Choroid plexus epithelial cell (primary cell): ENCODE measurements at regions not wholly inside any gene's neighbourhood (a gene's known extent, or its start where the extent isn't known, plus 50 kb on each side); places are given as distances from the start of the nearest gene placed in this dataset.

Source experiments
- DNase-seq: peaks from one replicate; pipeline ENCODE4 v3.0.0-alpha.2; 2010; ENCODE audit warnings: low read depth
- H3K4me3 ChIP-seq: 2 replicates; pipeline ENCODE4 v1.5.1; 2011; ENCODE audit warnings: low read depth, mild to moderate bottlenecking, control low read depth, low read length, moderate library complexity
- TF ChIP-seq, protein P1 (sequence below): conservative IDR thresholded peaks from 2 replicates; pipeline ENCODE4 v1.5.1; 2011; ENCODE audit warnings: low read depth, mild to moderate bottlenecking, control low read depth, inconsistent platforms, low read length, moderate library complexity

DNA sequence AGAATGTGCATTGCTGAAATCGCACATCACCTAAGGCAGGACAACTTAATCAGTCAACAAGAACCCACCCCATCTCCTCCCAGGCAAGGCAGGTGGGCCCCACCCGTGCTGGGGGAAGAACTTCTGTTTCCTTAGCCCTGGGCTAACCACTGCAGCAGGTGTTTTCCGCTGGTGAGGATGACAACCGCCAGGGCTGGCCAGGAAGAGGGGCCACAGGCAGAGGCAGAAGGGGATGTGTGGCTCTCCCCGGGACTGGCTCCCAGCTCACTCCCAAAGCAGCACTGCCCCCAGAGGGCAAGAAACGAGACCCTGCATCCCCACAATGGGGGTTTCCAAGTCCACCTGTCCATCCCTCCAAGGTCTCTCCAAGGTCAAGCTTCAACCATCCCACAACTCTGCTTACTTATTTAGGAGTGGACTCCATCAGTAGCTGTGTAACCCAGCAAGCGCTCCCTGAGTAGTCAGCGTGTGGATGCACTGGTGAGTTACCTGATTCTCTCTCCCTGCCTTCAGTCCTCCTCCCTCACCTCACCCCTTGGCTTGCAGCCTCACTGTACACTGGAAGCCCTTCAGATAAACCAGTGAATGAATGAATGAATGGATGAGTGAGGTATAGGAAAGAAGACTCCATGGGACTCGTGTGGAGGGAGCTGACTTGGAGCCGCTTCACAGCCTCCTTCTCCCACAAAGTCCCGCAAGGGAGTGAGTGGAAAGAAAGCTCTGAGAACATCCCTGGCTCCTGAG is 168.2 kb upstream of the CST7 start:
- DNase-seq = no peak
- TF ChIP-seq, protein P1, sequence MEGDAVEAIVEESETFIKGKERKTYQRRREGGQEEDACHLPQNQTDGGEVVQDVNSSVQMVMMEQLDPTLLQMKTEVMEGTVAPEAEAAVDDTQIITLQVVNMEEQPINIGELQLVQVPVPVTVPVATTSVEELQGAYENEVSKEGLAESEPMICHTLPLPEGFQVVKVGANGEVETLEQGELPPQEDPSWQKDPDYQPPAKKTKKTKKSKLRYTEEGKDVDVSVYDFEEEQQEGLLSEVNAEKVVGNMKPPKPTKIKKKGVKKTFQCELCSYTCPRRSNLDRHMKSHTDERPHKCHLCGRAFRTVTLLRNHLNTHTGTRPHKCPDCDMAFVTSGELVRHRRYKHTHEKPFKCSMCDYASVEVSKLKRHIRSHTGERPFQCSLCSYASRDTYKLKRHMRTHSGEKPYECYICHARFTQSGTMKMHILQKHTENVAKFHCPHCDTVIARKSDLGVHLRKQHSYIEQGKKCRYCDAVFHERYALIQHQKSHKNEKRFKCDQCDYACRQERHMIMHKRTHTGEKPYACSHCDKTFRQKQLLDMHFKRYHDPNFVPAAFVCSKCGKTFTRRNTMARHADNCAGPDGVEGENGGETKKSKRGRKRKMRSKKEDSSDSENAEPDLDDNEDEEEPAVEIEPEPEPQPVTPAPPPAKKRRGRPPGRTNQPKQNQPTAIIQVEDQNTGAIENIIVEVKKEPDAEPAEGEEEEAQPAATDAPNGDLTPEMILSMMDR = no peak
- no peak overlapping the region for H3K4me3 ChIP-seq

DNA sequence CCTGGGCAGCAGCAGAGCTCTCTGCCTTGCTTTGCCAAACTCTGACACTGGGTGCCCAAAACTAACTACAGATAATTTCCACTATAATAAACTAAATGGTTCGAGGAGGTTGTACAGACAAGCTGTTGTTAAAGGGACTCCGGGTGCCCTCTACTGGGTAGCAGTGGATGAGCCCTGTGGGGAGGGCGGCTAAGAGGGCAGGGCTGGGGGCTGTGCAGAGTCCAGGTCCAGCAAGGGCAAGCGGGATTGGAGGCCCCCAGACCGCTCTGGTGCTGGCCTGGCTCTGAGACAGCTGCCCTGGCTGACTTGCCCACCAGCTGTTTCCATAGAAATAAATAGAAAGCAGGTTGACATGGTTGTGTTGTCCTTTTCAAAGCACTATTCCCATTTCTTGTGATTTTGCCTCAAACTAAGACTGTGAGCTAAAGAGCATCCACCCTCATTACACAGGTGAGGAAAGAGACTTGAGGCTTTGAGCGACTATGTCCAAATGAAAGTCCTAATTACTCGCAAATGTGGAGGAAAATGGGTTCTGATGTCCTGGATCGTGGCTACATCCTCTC is 167.6 kb upstream of the CST7 start:
- TF ChIP-seq, protein P1 = peak; percentile 90
- no peak overlapping the region for H3K4me3 ChIP-seq
- DNase-seq = peak; percentile 72

GRCh38 chr20:24782301-24782700 is 166.8 kb upstream of the CST7 start:
- no peak overlapping the region for H3K4me3 ChIP-seq
- TF ChIP-seq, protein P1 = no peak
- DNase-seq = no peak

GRCh38 chr20:24782801-24783630 is 166.1 kb upstream of the CST7 start:
- TF ChIP-seq, protein P1 = peak; percentile 32
- peak; percentile 28 for DNase-seq
- H3K4me3 ChIP-seq = no peak overlapping the region

DNA sequence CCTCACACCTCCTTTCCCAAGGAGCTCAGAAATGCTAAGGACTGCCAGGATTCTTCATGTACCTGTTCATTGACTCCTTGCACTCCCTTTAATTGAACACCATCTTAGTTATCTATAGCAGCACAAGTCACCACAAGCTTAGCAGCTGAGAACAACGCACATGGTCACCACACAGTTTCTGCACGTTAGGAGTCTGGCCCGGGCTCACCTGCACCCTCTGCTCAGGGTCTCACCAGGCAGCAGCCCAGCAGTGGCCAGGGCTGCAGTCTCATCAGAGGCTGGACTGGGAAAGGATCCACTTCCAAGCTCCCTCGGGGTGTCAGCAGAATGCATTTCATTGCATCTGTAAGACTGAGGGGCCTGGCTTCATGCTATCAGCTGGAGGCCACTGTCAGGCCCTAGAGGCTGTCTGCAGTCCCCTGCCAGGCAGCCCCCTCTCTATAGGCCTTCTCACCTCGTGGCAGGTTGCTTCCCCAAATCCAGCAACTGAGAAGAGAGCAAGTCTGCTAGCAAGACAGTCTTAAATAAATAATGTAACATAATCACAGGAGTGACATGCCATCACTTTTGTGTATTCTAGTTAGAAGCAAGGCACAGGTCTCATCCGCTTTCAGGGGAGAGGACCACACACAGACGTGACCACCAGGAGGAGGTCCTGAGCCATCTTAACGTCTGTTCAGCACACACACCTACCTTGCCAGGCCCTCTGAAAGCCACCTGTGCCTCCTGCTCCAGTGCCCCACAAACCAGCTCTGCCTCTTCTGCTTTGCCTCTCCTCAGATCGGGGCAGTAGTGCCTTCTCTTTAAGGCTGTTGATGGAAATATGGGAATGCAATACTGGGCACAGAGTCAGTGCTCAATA is 165.2 kb upstream of the CST7 start:
- DNase-seq = no peak
- H3K4me3 ChIP-seq = no peak overlapping the region
- TF ChIP-seq, protein P1 = peak; percentile 36

DNA sequence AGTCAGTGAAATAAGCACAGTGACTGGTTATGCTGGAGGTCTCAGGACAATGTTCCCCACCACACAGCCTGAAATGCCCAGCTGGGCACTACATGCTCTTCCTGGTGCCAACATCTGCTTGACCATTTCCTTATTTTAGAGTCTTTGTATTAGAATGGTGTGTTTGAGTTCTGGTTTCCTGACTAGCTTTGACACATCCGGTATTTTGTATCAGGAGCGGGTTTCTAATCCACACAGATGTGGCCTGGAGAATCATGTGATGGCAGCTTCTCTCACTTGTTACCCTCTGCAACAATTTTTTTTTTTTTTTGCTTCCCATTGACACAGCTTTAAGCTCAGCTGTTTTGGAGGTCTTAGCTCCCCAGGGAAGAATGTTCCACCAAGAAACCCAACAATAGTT is 164.5 kb upstream of the CST7 start:
- TF ChIP-seq, protein P1 = no peak
- DNase-seq = no peak
- no peak overlapping the region for H3K4me3 ChIP-seq
